Stomach (tissue), 4 donors: ENCODE measurements at regions not wholly inside any gene's neighbourhood (a gene's known extent, or its start where the extent isn't known, plus 50 kb on each side); places are given as distances from the start of the nearest gene placed in this dataset.
"Not testable (repeated sequence)": the region's sequence is repeated elsewhere in the genome, so short reads cannot be mapped to it uniquely, and the experiment has no call there.

ENCODE experiments used
- POLR2A ChIP-seq, 4 donors: fragments of 450-650 bp; IDR thresholded peaks; one replicate each; pipeline ENCODE4 v1.6.1; 2016; ENCODE audit warnings: antibody characterized with exemption in 4 of 4, control low read depth in 2 of 4, mild to moderate bottlenecking in 1 of 4, moderate library complexity in 1 of 4
- TF ChIP-seq, protein P1 (sequence below), 7 experiments: fragments of 450-650 bp in 4 of 7; fragments of 200-600 bp in 3 of 7; sonication (generic) in 3 of 7; IDR thresholded peaks; one replicate each; pipeline ENCODE4 v1.5.1; 2016 to 2019; ENCODE audit warnings: antibody characterized with exemption in 7 of 7, control low read depth in 2 of 7, mild to moderate bottlenecking in 1 of 7

DNA sequence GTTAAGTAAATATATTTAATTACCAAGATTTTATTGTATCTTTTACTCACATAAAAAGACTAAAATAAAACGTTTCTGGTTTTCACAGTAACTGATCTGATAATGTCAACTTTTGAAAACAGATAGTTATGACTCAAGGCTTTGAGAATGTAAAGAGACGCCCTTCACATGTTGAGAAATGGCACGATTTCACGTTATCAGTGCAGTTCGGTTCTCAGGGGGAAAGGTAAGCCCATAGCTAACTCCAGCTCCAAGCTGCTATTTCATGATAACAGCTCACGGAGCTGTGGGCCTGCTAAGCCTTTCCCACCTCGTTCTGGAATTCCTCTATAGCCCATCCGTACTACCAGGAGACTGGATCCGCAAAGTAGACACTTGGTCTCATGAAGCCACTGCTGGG, 70.2 kb upstream of the BDP1 start:
- TF ChIP-seq, protein P1, sequence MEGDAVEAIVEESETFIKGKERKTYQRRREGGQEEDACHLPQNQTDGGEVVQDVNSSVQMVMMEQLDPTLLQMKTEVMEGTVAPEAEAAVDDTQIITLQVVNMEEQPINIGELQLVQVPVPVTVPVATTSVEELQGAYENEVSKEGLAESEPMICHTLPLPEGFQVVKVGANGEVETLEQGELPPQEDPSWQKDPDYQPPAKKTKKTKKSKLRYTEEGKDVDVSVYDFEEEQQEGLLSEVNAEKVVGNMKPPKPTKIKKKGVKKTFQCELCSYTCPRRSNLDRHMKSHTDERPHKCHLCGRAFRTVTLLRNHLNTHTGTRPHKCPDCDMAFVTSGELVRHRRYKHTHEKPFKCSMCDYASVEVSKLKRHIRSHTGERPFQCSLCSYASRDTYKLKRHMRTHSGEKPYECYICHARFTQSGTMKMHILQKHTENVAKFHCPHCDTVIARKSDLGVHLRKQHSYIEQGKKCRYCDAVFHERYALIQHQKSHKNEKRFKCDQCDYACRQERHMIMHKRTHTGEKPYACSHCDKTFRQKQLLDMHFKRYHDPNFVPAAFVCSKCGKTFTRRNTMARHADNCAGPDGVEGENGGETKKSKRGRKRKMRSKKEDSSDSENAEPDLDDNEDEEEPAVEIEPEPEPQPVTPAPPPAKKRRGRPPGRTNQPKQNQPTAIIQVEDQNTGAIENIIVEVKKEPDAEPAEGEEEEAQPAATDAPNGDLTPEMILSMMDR (IDR thresholded peaks at IDR 0.05) = not testable (repeated sequence)
- not testable (repeated sequence) for TF ChIP-seq POLR2A (IDR thresholded peaks at IDR 0.05)
